NOMO-1 treated with dmso at 0.1 percent for 144 hours (cell line): ENCODE measurements at regions not wholly inside any gene's neighbourhood (a gene's known extent, or its start where the extent isn't known, plus 50 kb on each side); places are given as distances from the start of the nearest gene placed in this dataset.
A peak's percentile ranks its signal among the peaks of the same experiment; 100 is the strongest.

Experiments
- DNase-seq: peaks from one replicate; lab custom pipeline; 2025; ENCODE audit not compliant: unreplicated experiment; lab: John Stamatoyannopoulos, UW

GRCh38 chr18:2083691-2084090 is 487.6 kb downstream of the METTL4 start:
- DNase-seq: no peak

DNA sequence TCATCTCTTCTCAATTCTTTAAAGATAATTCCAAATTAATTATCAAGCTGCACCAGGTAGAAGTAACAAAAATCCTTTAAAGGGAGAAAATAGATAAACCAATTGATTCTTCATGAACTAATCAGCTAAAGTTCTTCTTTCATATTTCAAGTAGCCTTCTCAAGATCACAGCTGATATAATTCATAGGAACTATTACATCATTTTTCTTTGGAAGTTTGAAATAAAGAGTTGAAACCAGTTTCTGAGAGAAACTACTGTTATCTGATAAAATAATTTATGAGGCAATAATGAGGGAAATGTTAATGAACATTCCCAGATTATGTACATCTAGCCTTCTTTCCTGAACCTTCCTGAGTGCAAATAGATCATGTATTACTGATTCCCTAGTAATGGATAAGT is 484.9 kb downstream of the METTL4 start:
- DNase-seq: no peak

GRCh38 chr18:2087877-2088673 is 483.2 kb downstream of the METTL4 start:
- peak; percentile 23 for DNase-seq

GRCh38 chr18:2089396-2089795 is 481.9 kb downstream of the METTL4 start:
- DNase-seq: no peak

DNA sequence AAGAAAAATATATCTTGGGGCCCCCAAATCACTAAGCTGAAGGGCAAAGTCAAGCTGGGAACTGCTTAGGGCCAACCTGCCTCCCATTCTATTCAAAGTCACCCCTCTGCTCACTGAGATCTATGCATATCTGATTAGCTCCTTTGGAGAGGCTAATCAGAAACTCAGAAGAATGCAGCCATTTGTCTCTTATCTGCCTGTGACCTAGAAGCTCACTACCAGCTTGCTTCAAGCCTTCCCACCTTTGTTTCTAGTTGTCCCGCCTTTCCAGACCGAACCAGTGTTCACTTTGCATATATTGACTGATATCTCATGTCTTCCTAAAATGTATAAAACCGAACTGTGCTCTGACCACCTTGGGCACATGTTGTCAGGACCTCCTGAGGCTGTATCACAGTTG is 479.4 kb downstream of the METTL4 start:
- DNase-seq: no peak

DNA sequence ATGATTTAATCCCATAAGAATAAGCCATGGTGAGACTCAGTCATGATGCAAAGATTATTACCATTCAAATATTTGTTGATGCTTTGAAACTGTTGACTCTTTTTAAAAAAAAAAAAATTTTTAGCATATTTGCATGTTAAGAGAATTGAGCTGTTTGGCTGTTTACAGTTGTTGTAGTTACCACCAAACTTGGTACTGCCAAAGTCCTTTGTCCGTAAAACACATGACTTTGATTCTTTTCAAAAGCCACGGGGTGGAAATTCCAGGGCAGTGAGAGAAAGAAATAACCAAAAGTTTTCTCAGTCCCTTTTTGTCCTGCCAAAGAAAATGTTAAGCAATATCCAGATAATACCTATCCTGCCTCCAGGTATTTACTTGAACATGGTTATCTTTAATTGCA is 474.8 kb downstream of the METTL4 start:
- DNase-seq: no peak

- DNase-seq: no peak
These were observed 470.6 kb downstream of the METTL4 start for GRCh38 chr18:2100694-2101213.

DNA sequence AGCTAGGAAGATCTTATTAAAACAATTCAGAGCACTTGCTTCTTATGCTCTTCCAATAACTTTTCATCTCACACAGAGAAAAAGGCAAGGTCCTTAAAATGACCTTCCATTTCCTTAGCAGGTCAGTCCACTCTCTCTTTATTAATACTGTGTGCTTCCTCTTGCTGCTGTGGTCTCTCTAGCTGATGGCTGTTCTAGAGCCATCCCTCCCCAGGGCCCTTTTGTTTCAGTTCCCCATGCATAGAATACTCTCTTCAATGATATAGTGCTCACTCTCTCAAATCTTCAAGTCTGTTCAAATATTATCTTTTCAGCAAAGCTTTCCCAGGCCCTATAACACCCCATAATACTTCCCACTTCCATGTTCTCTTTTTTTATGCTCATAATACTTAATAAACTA is 469.3 kb downstream of the METTL4 start:
- peak; percentile 13 for DNase-seq

DNA sequence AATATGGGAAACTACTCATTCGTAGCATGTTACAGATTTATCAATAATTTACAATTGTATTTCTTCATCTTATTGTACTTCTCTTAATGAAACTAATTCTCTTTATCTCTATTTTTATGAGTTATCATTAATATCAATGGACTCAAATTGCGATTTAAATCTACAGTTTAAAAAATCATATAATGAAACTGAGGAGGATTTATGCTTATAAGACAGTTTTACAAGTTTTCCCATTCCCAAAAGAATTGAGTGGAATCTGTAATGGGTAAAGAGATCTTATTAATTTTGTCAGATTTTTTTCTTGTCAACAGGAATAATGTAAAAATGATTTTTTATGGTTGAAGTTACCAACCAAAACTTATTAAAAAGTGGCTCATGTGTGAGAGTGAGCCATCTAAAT is 468.0 kb downstream of the METTL4 start:
- DNase-seq: no peak

DNA sequence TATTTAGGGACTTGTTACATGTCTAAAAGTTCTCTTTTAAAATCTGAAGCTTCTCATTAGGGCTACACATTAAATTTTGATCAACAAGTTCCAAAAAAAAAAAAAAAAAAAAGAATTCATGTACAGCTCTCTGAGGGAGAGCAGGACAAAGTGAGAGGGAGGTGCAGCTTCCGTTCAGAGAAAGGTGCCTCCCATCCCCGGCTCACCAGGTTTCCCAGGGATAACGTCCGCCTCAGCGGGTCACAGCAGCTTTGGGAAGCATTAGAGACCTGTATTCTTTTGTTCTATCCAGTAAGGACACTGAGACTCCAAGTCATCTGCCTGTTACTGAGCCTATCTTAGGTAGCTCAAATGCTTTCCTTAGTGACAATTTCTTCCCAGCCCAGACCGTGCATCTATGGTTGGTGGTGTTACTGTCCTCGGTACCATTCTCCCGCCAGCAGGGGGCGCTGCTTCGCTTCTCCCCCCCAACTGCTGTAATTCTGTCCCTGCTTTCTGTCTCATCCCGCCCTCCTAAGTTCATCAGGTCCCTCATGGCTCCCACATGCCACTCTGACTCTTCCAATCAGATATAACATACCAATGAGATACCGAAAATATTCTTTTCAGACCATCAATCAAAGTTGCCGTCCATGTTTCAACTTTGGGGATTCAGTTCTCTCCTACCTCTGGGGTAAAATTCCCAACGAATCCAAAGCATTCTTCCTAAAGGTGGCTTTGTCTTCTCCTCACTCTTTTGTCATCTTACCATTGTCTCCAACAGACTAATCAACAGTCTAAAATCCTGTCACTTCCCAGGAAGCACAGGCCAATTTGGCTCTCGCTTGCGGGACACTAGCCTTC is 466.5 kb downstream of the METTL4 start:
- peak; percentile 18 for DNase-seq

DNA sequence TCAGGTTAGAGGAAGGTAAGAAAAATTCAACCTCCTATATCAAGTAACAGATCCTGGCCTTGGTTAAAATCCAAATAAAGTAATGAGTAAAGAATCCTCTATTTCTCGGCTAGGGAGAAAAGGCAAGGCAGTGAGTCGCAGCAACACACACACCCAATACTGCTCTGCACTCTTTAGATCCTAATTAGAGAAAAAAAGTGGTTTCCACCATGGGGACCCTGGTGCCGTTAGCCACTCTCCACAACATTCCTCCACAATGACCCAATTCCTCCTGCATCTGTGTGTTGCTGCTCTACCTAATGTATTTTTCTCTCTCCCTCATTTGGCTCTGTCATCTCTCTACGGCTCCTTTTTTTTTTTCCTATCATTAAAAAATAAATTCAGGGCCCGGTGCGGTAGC is 462.7 kb downstream of the METTL4 start:
- DNase-seq: no peak

DNA sequence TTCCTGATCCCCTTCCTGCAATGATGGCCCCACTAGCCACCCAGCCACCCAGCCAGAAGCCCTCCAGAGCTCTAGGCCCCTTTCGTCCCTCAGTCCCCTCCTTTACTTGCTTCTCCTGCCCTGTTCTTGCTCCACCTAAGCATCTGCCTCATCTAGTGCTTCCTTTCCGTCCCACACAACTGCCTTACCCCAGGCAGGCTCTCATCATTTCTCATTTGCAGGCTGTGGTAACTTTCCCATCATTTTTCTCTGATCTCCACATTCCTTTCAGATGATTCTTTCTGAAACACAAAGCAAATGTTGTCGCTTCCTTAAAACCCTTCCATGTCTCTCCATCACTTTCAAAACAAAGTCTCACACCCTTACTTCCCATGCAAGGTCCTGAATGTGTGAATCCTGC is 459.8 kb downstream of the METTL4 start:
- DNase-seq: no peak

- DNase-seq: no peak
These were observed 458.8 kb downstream of the METTL4 start for GRCh38 chr18:2112435-2113045.

- DNase-seq: no peak
These were observed 457.0 kb downstream of the METTL4 start for GRCh38 chr18:2114289-2114688.

DNA sequence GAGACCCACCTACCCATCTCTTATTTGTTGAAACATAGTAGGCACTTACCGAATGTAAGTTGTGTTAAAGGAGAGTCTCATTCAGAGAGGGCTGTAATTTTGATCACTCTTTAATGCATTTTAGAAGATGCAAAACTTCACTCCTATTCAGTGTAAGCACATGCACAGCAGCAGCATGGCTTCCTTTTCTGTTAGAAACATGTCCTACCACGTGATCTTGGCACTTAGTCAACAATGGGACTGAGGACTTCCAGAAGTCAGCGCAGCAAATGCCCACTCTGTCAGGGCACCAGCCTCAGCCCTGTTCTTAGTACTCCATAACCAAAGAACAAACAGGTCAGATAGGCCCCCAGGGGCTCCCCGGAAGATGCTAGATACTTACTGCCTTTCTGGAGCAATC is 456.5 kb downstream of the METTL4 start:
- no peak for DNase-seq

DNA sequence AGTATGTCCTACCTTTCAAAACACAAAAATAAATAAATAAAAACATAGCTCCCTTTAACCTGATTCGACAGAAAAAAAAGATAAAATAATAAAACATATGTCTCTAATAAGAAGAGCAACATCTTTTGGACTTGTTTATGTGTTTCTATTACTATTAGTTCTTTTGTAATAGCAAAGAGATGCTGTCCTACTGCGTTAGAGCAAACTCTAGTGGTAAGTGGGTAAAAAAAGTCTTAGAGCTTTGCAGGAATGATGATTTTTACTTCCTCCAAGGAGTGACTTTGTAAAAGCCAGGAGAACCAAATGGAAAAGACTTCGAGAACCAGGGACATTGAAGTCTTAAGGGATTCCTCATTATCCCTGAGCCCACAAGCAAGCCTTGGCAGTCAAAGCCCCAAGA is 450.1 kb downstream of the METTL4 start:
- no peak for DNase-seq

- DNase-seq: no peak
These were observed 448.2 kb downstream of the METTL4 start for GRCh38 chr18:2123077-2123476.

GRCh38 chr18:2134364-2134763 is 436.9 kb downstream of the METTL4 start:
- DNase-seq: no peak

GRCh38 chr18:2135309-2135708 is 436.0 kb downstream of the METTL4 start:
- DNase-seq: no peak

- no peak for DNase-seq
These were observed 432.8 kb downstream of the METTL4 start for GRCh38 chr18:2138552-2138951.

GRCh38 chr18:2139691-2140090 is 431.6 kb downstream of the METTL4 start:
- no peak for DNase-seq

DNA sequence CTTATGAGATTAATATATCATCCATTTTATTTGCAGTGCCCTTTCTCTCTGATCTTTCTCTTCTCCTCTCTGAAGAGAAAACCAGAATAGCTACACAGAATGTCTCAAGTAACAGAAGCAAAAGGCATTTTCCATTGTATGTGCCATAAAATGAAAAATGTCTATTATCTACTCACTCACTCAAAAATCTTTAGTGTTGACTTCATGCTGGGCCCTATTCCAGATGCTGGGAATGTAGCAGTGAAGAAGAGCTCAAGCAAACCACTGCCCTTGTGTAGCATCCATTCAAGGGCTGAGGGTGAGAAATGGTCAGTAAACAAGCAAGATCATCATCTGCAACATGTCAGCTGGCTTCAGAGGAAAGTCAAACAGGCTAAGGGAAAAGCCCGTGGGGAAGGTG is 427.7 kb downstream of the METTL4 start:
- DNase-seq: no peak
